Activated T-cell treated with anti-CD3 and anti-CD28 coated beads, Interleukin-2, amount 50 U/mL, for 72 hours (primary cell): ENCODE measurements at regions not wholly inside any gene's neighbourhood (a gene's known extent, or its start where the extent isn't known, plus 50 kb on each side); places are given as distances from the start of the nearest gene placed in this dataset.
A peak's percentile ranks its signal among the peaks of the same experiment; 100 is the strongest.

Experiments
- ATAC-seq, 2 donors: fragments of 150-1000 bp; cut with Tn5 transposase; replicated peaks in 1 of 2; 2 replicates each; pipeline ENCODE4 v1.10.0; 2021; ENCODE audit warnings: moderate library complexity in 2 of 2, mild to moderate bottlenecking in 1 of 2
- DNase-seq, 2 donors: peaks; one replicate each; pipeline ENCODE4 v3.0.0; 2021 to 2022; ENCODE audit warnings: mixed read lengths in 1 of 2
- H3K27ac Mint-ChIP-seq: one replicate; pipeline ENCODE4 v1.8.0; 2022; ENCODE audit warnings: mild to moderate bottlenecking, moderate library complexity, mixed read lengths
- H3K27me3 Mint-ChIP-seq: one replicate; pipeline ENCODE4 v1.8.0; 2022; ENCODE audit warnings: low read depth, mixed read lengths
- H3K36me3 Mint-ChIP-seq, 2 donors: one replicate each; pipeline ENCODE4 v1.8.0; 2022; ENCODE audit warnings: mixed read lengths in 2 of 2, mild to moderate bottlenecking in 1 of 2; ENCODE audit not compliant: insufficient read depth in 2 of 2
- H3K4me1 Mint-ChIP-seq: one replicate; pipeline ENCODE4 v1.8.0; 2022; ENCODE audit warnings: low read depth, mixed read lengths
- H3K4me3 Mint-ChIP-seq, 2 donors: one replicate each; pipeline ENCODE4 v1.8.0; 2022; ENCODE audit warnings: mild to moderate bottlenecking in 2 of 2, mixed read lengths in 2 of 2, moderate library complexity in 2 of 2
- H3K9me3 Mint-ChIP-seq, 2 donors: one replicate each; pipeline ENCODE4 v1.8.0; 2022; ENCODE audit warnings: mixed read lengths in 2 of 2

DNA sequence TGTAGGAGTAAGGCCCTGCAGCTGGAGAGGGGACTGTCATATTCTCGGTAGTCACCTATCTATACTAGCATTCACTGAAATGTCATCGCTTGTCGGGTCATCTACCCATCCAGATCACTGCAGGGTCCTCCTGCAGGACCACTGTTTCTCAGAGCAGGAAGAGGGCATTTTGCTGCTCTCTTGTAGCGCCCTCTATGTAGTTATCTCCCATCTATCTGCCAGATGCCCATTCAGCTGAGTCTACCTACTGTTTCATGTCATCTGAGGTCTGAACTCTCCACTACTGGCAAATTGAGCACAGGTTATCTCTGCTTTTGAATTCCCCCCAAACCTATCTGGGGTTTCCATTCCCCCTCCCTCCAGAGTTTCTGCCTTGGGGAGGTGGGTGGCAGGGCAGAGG lies 258.2 kb upstream of the FOXD3 start:
- Mint-ChIP-seq H3K27me3 (no peaks in the 10 kb centered on the region), H3K4me1 (no peaks in the 10 kb centered on the region), H3K36me3 (no peaks in the 10 kb centered on the region), H3K27ac (no peak overlapping the region), H3K9me3 (peaks cover 0 to 1% of the 10 kb centered on the region in 2 donors), H3K4me3 (no peak overlapping the region)
- DNase-seq (no peak), ATAC-seq (no peak)

- no peak overlapping the region for H3K27ac Mint-ChIP-seq
- H3K27me3 Mint-ChIP-seq, result peaks cover 21% of the 10 kb centered on the region
- no peaks in the 10 kb centered on the region for H3K9me3 Mint-ChIP-seq
- no peak for DNase-seq
- H3K36me3 Mint-ChIP-seq, result no peaks in the 10 kb centered on the region
- ATAC-seq, result no peak
- H3K4me1 Mint-ChIP-seq, result no peaks in the 10 kb centered on the region
- H3K4me3 Mint-ChIP-seq, result no peak overlapping the region
These were observed 253.7 kb upstream of the FOXD3 start for GRCh38 chr1:63068626-63069025.

DNA sequence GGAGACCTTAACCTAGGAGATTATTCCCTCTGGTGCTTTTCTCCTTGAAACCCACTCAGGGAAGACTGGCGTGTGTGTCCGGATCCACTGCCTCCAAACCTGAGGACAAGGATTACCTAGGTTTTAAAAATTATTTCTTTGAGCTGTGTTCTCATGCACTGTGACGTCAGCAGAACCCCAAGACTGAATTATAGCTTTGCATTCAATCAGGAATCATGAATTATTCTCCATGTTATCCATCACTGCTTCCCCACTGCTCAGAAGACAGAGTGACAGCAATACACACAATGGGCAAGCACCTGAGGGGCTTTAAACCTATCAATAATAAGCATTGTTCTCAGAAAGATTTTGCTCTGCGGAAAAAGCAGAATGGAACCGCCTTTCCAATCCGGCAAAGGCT lies 253.2 kb upstream of the FOXD3 start:
- Mint-ChIP-seq H3K36me3 (no peaks in the 10 kb centered on the region), H3K27me3 (peaks cover 25% of the 10 kb centered on the region), H3K4me3 (no peak overlapping the region), H3K27ac (no peak overlapping the region), H3K9me3 (no peaks in the 10 kb centered on the region), H3K4me1 (no peaks in the 10 kb centered on the region)
- ATAC-seq (no peak), DNase-seq (no peak)

GRCh38 chr1:63073309-63074306 lies 248.8 kb upstream of the FOXD3 start:
- H3K9me3 Mint-ChIP-seq, result peaks cover 3 to 4% of the 10 kb centered on the region in 2 donors
- H3K4me1 Mint-ChIP-seq, result no peaks in the 10 kb centered on the region
- peaks cover 0 to 1% of the 10 kb centered on the region in 2 donors for H3K36me3 Mint-ChIP-seq
- no peak overlapping the region for H3K4me3 Mint-ChIP-seq
- H3K27ac Mint-ChIP-seq, result no peak overlapping the region
- ATAC-seq, result no peak
- H3K27me3 Mint-ChIP-seq, result peaks cover 39% of the 10 kb centered on the region
- DNase-seq, result no peak

DNA sequence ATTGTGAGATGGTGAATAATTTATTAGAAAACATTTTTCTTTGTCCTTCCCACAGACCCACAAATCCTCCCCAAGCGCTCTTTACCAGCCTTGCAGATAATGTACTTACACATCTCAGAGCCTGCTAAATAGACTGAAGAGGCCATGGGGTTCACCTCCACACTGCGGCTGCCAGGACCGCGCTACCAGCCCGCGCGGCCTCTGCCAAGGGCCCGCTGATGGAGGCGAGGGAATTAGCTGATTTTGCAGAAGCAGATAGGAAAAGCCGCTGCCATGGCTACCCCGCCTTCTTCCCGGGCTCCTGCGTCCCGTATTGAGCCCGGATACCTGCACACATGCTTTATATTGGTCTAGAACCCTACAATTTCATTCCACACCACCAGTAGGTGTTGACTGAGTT lies 248.0 kb upstream of the FOXD3 start:
- H3K27me3 Mint-ChIP-seq, result peaks cover 39% of the 10 kb centered on the region
- no peak overlapping the region for H3K27ac Mint-ChIP-seq
- DNase-seq, result no peak
- H3K4me3 Mint-ChIP-seq, result no peak overlapping the region
- peaks cover 0 to 1% of the 10 kb centered on the region in 2 donors for H3K36me3 Mint-ChIP-seq
- ATAC-seq, result no peak
- H3K4me1 Mint-ChIP-seq, result no peaks in the 10 kb centered on the region
- peaks cover 3 to 4% of the 10 kb centered on the region in 2 donors for H3K9me3 Mint-ChIP-seq

- DNase-seq (no peak), ATAC-seq (no peak)
- Mint-ChIP-seq H3K27me3 (peaks cover 28% of the 10 kb centered on the region), H3K4me3 (no peak overlapping the region), H3K4me1 (no peaks in the 10 kb centered on the region), H3K36me3 (no peaks in the 10 kb centered on the region), H3K9me3 (no peaks in the 10 kb centered on the region), H3K27ac (no peak overlapping the region)
These were observed 239.6 kb upstream of the FOXD3 start for GRCh38 chr1:63082766-63083165.

DNA sequence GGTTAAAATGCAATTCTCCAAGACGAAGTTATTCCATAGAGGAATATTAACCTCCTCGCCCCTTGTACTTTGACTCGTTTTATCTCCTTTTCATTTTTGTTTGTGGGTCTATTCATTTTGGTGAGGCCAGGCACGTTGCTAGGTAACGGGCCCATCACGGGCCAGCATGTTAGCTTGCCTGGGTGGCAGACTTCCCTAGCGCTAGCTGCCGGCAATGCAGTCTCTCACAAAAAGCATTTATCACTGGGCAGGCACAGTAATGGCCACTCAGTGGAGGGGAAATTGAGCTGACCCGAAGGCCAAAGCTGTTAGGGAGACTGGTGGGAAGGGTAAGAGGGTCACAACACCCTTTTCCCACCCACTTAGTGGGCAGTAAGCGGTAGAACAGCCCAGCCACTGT lies 234.4 kb upstream of the FOXD3 start:
- H3K9me3 Mint-ChIP-seq, result no peaks in the 10 kb centered on the region
- peaks cover 35% of the 10 kb centered on the region for H3K27me3 Mint-ChIP-seq
- ATAC-seq (no peak), DNase-seq (no peak)
- H3K4me3 Mint-ChIP-seq, result no peak overlapping the region
- no peaks in the 10 kb centered on the region for H3K4me1 Mint-ChIP-seq
- no peaks in the 10 kb centered on the region for H3K36me3 Mint-ChIP-seq
- no peak overlapping the region for H3K27ac Mint-ChIP-seq

- ATAC-seq (no peak), DNase-seq (no peak)
- Mint-ChIP-seq H3K4me3 (no peak overlapping the region), H3K36me3 (no peaks in the 10 kb centered on the region), H3K9me3 (no peaks in the 10 kb centered on the region), H3K4me1 (no peaks in the 10 kb centered on the region), H3K27me3 (no peaks in the 10 kb centered on the region), H3K27ac (no peak overlapping the region)
These were observed 223.2 kb upstream of the FOXD3 start for GRCh38 chr1:63099188-63099587.

DNA sequence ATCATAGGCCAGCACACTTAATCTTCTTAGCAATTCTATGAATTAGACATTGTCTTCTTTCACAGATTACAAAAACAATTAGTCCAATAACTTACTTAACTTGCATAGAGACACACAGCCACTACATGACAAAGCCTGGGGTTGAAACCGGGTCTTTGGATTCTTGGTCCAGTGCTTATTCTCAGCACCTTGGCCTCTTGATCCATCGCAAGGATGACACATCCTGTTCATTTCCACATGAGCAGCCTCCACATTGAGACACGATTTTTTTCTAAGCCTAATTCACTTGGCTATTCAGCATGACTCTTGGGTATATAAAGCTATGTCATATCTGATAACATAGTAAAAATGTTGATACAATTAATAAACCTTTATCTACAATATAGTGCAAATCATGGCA lies 221.0 kb upstream of the FOXD3 start:
- no peaks in the 10 kb centered on the region for H3K9me3 Mint-ChIP-seq
- no peak for DNase-seq
- no peak overlapping the region for H3K4me3 Mint-ChIP-seq
- H3K4me1 Mint-ChIP-seq, result no peaks in the 10 kb centered on the region
- no peak for ATAC-seq
- no peaks in the 10 kb centered on the region for H3K27me3 Mint-ChIP-seq
- no peak overlapping the region for H3K27ac Mint-ChIP-seq
- H3K36me3 Mint-ChIP-seq, result no peaks in the 10 kb centered on the region

DNA sequence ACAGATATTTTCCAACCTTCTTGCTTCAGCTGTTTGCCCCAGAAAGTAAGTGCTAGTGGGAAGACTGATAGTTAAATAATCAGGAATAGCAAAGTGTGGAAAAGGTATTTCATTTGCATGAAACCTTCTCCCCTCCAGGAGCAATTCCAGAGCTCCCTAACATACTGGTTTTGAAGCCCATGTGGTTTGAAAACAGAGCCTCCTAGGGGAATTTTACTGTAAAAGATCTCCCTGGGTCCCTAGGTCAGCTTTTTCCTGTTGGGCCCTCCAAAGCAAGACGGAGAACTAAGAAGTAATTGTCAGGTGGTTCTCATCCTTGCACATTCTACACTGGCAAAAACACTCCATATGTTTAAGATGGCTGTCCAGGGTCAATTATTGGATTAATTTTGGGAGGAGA lies 218.7 kb upstream of the FOXD3 start:
- Mint-ChIP-seq H3K9me3 (no peaks in the 10 kb centered on the region), H3K36me3 (no peaks in the 10 kb centered on the region), H3K4me3 (no peak overlapping the region), H3K27ac (no peak overlapping the region), H3K27me3 (no peaks in the 10 kb centered on the region), H3K4me1 (no peaks in the 10 kb centered on the region)
- no peak for DNase-seq
- no peak for ATAC-seq

DNA sequence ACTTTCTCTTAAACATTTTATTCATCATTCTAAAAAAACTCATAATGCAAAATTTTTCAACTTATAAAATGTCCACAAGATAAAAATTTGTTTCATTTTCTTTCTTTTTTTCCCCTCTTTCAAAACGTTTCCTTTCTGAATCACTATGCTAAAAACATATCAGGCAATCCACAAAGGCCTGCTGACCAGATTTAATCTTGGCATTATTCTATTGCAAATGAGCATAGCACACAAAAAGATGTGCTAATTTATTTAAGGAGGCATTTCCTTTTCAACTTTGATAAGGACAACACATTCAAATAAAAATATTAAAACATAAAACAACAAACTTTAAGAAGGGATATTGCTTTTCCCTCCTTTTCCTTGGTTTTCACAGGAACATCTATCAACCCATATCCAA lies 215.3 kb upstream of the FOXD3 start:
- DNase-seq, result no peak
- no peak overlapping the region for H3K4me3 Mint-ChIP-seq
- ATAC-seq, result no peak
- peaks cover 11% of the 10 kb centered on the region for H3K27me3 Mint-ChIP-seq
- no peaks in the 10 kb centered on the region for H3K9me3 Mint-ChIP-seq
- H3K27ac Mint-ChIP-seq, result no peak overlapping the region
- no peaks in the 10 kb centered on the region for H3K36me3 Mint-ChIP-seq
- H3K4me1 Mint-ChIP-seq, result peaks cover 3% of the 10 kb centered on the region

GRCh38 chr1:63108206-63108605 lies 214.2 kb upstream of the FOXD3 start:
- H3K4me3 Mint-ChIP-seq, result no peak overlapping the region
- DNase-seq (no peak), ATAC-seq (no peak)
- no peaks in the 10 kb centered on the region for H3K36me3 Mint-ChIP-seq
- peaks cover 8% of the 10 kb centered on the region for H3K4me1 Mint-ChIP-seq
- no peak overlapping the region for H3K27ac Mint-ChIP-seq
- peaks cover 11% of the 10 kb centered on the region for H3K27me3 Mint-ChIP-seq
- no peaks in the 10 kb centered on the region for H3K9me3 Mint-ChIP-seq

DNA sequence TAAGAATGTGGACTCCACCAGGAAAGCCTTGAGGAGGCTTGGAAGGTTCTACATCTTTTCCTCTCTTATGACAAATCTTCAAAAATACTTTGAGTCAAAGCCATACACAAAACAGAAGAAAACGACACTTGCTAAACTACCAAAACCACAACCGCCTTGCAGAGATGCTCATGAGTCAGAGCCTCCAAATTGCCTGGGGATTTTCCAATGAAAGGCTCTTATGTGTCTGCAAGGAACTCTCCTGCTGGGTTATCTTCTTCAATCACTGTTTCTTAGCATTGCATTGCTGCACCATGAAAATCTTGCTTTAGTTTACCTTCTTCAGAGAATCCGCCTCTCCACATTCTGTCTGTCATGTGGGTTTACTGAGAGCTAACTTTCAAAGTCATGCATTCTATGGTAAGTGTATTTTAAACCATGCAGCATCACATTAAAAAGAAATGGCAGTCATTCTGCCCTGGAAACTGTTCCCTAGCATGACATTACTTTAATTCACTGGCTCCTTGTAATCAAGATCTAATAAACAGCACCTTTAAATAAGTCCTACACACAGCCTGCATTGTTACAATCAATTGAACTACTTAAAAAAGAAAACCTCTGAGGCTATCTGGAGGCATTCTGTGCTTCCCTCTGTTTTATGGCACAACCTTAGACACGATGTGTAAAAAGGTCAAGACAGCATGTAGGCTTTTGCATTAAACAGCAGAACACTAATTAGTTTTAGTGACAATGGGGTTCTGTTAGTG lies 210.0 kb upstream of the FOXD3 start:
- H3K4me3 Mint-ChIP-seq, result no peak overlapping the region
- peak; percentile 32 to 83 for ATAC-seq
- no peaks in the 10 kb centered on the region for H3K9me3 Mint-ChIP-seq
- peaks cover 11% of the 10 kb centered on the region for H3K27me3 Mint-ChIP-seq
- H3K27ac Mint-ChIP-seq, result no peak overlapping the region
- DNase-seq, result peak; percentile 1 to 10
- peaks cover 8% of the 10 kb centered on the region for H3K4me1 Mint-ChIP-seq
- H3K36me3 Mint-ChIP-seq, result no peaks in the 10 kb centered on the region
